Hepatocyte (in vitro differentiated cells): ENCODE measurements at regions not wholly inside any gene's neighbourhood (a gene's known extent, or its start where the extent isn't known, plus 50 kb on each side); places are given as distances from the start of the nearest gene placed in this dataset.

Experiments used
- DNase-seq: peaks from one replicate; pipeline ENCODE4 v3.0.0-alpha.2; 2016; ENCODE audit warnings: low spot score
- H2AFZ ChIP-seq: fragments of 200-600 bp; sonication (generic); 2 replicates; pipeline ENCODE4 v1.6.0; 2016; ENCODE audit warnings: antibody characterized with exemption, mild to moderate bottlenecking
- H3K27ac ChIP-seq: fragments of 200-600 bp; sonication (generic); 2 replicates; pipeline ENCODE4 v1.5.1; 2016; ENCODE audit warnings: mild to moderate bottlenecking
- H3K27me3 ChIP-seq: fragments of 200-600 bp; sonication (generic); 2 replicates; pipeline ENCODE4 v1.6.1; 2016
- H3K36me3 ChIP-seq: fragments of 200-600 bp; sonication (generic); replicated peaks from 2 replicates; pipeline ENCODE4 v1.5.1; 2016; ENCODE audit warnings: low read depth; ENCODE audit not compliant: insufficient read depth
- H3K4me1 ChIP-seq: fragments of 200-600 bp; sonication (generic); 2 replicates; pipeline ENCODE4 v1.5.1; 2016; ENCODE audit warnings: mild to moderate bottlenecking, moderate library complexity; ENCODE audit not compliant: insufficient read depth
- H3K4me2 ChIP-seq: fragments of 200-600 bp; sonication (generic); 2 replicates; pipeline ENCODE4 v1.6.0; 2016
- H3K4me3 ChIP-seq: fragments of 200-600 bp; sonication (generic); 2 replicates; pipeline ENCODE4 v1.5.1; 2016; ENCODE audit warnings: mild to moderate bottlenecking
- H3K79me2 ChIP-seq: fragments of 200-600 bp; sonication (generic); 2 replicates; pipeline ENCODE4 v1.6.0; 2017; ENCODE audit warnings: mild to moderate bottlenecking
- H3K9me2 ChIP-seq: fragments of 200-600 bp; sonication (generic); replicated peaks from 2 replicates; pipeline ENCODE4 v1.6.0; 2017; ENCODE audit warnings: mild to moderate bottlenecking; ENCODE audit not compliant: insufficient read depth
- H3K9me3 ChIP-seq: fragments of 200-600 bp; sonication (generic); 2 replicates; pipeline ENCODE4 v1.5.1; 2016; ENCODE audit warnings: low read depth, mild to moderate bottlenecking
- H4K20me1 ChIP-seq: fragments of 200-600 bp; sonication (generic); 2 replicates; pipeline ENCODE4 v1.6.0; 2016; ENCODE audit warnings: mild to moderate bottlenecking; ENCODE audit not compliant: insufficient read depth, poor library complexity, severe bottlenecking
- EZH2 ChIP-seq: fragments of 200-600 bp; sonication (generic); IDR thresholded peaks from 2 replicates; pipeline ENCODE4 v1.6.1; 2016; ENCODE audit warnings: antibody characterized with exemption, mild to moderate bottlenecking, borderline replicate concordance
- EZH2phosphoT487 ChIP-seq: fragments of 200-600 bp; sonication (generic); IDR thresholded peaks from one replicate; pipeline ENCODE4 v1.6.1; 2018; ENCODE audit warnings: antibody characterized with exemption, mild to moderate bottlenecking, low read depth, moderate library complexity; ENCODE audit not compliant: unreplicated experiment, severe bottlenecking
- WGBS: methylation state at CpG from one replicate; pipeline ENCODE4 v1.1.6; 2016; ENCODE audit warnings: low lambda C conversion rate; ENCODE audit errors: missing lambda C conversion rate; 5-methylcytosine and 5-hydroxymethylcytosine counted together
- TF ChIP-seq, protein P1 (sequence below): fragments of 200-600 bp; sonication (generic); IDR thresholded peaks from 2 replicates; pipeline ENCODE4 v1.5.1; 2016; ENCODE audit warnings: antibody characterized with exemption, mild to moderate bottlenecking; ENCODE audit not compliant: poor library complexity

DNA sequence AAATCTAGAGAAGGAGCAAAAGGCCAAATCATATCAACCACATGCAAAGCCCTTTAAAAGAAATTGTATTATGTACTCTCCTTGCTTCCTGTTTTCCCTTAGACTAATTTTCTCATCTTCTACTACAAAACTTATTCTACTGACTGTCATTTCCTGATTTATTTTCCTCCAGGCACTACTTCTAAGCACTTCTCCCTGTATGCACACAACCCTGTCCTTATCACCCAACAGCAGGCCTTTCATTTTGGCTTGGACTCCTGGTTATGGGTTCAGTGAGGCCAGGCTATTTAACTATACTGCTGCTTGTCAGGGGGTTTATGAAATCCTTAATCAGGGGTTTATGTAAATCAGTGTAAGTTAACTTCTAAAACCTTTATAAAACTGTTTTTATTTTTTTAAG is 205.1 kb upstream of the FAM98A start:
- H3K9me2 ChIP-seq: no peaks in the 10 kb centered on the region
- H3K27me3 ChIP-seq: no peaks in the 10 kb centered on the region
- H3K4me2 ChIP-seq: no peak overlapping the region
- H3K9me3 ChIP-seq: no peaks in the 10 kb centered on the region
- H3K4me3 ChIP-seq: no peak overlapping the region
- no peaks in the 10 kb centered on the region for H4K20me1 ChIP-seq
- no peaks in the 10 kb centered on the region for H3K36me3 ChIP-seq
- H3K79me2 ChIP-seq: no peaks in the 10 kb centered on the region
- H2AFZ ChIP-seq: no peak overlapping the region
- H3K27ac ChIP-seq: no peak overlapping the region
- no peak for DNase-seq
- no peaks in the 10 kb centered on the region for H3K4me1 ChIP-seq
- TF ChIP-seq EZH2phosphoT487 (no peak), EZH2 (no peak)
- TF ChIP-seq, protein P1, sequence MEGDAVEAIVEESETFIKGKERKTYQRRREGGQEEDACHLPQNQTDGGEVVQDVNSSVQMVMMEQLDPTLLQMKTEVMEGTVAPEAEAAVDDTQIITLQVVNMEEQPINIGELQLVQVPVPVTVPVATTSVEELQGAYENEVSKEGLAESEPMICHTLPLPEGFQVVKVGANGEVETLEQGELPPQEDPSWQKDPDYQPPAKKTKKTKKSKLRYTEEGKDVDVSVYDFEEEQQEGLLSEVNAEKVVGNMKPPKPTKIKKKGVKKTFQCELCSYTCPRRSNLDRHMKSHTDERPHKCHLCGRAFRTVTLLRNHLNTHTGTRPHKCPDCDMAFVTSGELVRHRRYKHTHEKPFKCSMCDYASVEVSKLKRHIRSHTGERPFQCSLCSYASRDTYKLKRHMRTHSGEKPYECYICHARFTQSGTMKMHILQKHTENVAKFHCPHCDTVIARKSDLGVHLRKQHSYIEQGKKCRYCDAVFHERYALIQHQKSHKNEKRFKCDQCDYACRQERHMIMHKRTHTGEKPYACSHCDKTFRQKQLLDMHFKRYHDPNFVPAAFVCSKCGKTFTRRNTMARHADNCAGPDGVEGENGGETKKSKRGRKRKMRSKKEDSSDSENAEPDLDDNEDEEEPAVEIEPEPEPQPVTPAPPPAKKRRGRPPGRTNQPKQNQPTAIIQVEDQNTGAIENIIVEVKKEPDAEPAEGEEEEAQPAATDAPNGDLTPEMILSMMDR: no peak

DNA sequence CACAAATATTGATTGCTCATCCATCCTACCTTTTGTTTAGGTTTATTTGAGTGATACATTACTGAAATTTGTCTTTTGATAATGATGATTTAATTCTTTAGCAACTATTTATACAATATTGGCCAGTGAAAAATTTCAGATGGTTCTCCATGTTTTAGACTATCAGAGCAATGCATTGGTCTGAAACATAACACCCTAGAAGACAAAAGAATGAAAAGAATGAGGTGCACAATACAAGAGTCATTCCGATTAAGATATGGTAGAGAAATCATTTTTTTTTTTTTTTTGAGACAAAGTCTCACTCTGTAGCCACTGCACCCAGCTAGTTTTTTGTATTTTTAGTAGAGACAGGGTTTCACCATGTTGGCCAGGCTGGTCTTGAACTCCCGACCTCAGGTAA is 197.4 kb upstream of the FAM98A start:
- no peaks in the 10 kb centered on the region for H3K4me1 ChIP-seq
- H3K36me3 ChIP-seq: no peaks in the 10 kb centered on the region
- no peak overlapping the region for H3K4me3 ChIP-seq
- no peak overlapping the region for H3K4me2 ChIP-seq
- TF ChIP-seq, protein P1: no peak
- TF ChIP-seq EZH2 (no peak), EZH2phosphoT487 (no peak)
- H3K9me3 ChIP-seq: no peaks in the 10 kb centered on the region
- H3K27me3 ChIP-seq: no peaks in the 10 kb centered on the region
- DNase-seq: no peak
- H3K27ac ChIP-seq: no peak overlapping the region
- H4K20me1 ChIP-seq: no peaks in the 10 kb centered on the region
- H3K9me2 ChIP-seq: no peaks in the 10 kb centered on the region
- no peaks in the 10 kb centered on the region for H3K79me2 ChIP-seq
- H2AFZ ChIP-seq: no peak overlapping the region
- WGBS: 96% methylated on average over 2 of the region's 2 CpGs

DNA sequence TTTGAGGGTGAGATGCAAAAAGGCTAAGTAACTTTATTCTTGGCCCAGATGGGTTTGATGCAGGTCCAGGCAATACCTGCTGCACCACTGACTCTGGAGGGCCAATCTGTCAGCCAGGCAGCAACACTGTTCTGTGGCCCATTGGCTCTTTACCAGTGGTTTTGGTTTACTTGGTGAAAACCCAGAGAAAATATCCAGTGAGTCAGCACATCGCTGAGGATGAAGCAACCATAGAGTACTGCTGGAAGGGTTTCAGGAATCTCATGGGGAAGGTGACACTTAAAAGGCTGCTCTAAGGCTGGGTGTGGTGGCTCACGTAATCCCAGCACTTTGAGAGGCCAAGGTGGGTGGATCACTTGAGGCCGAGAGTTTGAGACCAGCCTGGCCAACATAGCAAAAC is 192.5 kb upstream of the FAM98A start:
- DNase-seq: no peak
- no peaks in the 10 kb centered on the region for H3K27me3 ChIP-seq
- H2AFZ ChIP-seq: no peak overlapping the region
- H3K4me3 ChIP-seq: no peak overlapping the region
- H4K20me1 ChIP-seq: no peaks in the 10 kb centered on the region
- H3K4me2 ChIP-seq: no peak overlapping the region
- H3K79me2 ChIP-seq: no peaks in the 10 kb centered on the region
- H3K9me3 ChIP-seq: no peaks in the 10 kb centered on the region
- H3K27ac ChIP-seq: no peak overlapping the region
- H3K4me1 ChIP-seq: no peaks in the 10 kb centered on the region
- TF ChIP-seq, protein P1: no peak
- TF ChIP-seq EZH2 (no peak), EZH2phosphoT487 (no peak)
- H3K36me3 ChIP-seq: no peaks in the 10 kb centered on the region
- no peaks in the 10 kb centered on the region for H3K9me2 ChIP-seq
- 98% methylated on average over 3 of the region's 3 CpGs for WGBS

DNA sequence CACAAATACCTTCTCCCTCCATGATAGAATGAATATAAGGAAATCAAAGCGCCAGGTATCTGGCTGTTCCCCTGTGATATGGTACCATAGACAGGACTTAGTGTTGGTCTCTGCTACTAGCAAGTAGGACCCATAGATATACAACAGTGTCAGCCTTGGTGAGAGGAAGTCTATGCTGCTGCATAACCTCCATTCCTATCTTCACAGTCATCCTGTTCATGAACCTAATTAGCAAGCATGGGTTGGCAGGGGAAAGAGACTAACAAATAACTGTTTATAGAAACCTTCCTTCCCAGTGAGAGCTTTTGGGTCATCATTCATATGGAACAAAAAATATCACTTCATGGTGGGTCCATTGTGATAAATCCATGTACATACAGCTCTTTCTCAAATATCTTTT is 188.9 kb upstream of the FAM98A start:
- Histone ChIP-seq H4K20me1 (no peaks in the 10 kb centered on the region), H3K27ac (no peak overlapping the region), H3K4me1 (no peaks in the 10 kb centered on the region), H3K9me3 (no peaks in the 10 kb centered on the region), H2AFZ (no peak overlapping the region), H3K9me2 (no peaks in the 10 kb centered on the region), H3K4me2 (no peak overlapping the region), H3K79me2 (no peaks in the 10 kb centered on the region), H3K36me3 (no peaks in the 10 kb centered on the region), H3K4me3 (no peak overlapping the region), H3K27me3 (no peaks in the 10 kb centered on the region)
- no peak for TF ChIP-seq EZH2phosphoT487
- TF ChIP-seq EZH2: no peak
- TF ChIP-seq, protein P1: no peak
- no peak for DNase-seq
- WGBS: 94% methylated on average over 1 of the region's 1 CpG
